ENCODE measurements at regions not wholly inside any gene's neighbourhood (a gene's known extent, or its start where the extent isn't known, plus 50 kb on each side); places are given as distances from the start of the nearest gene placed in this dataset.

GRCh38 chr18:77866351-77866750 is 616.7 kb downstream of the GALR1 start:
- Histone ChIP-seq H3K27me3 (ENCODE audit: control insufficient read depth in 3 of 3, insufficient read depth in 3 of 3, low read length in 3 of 3) (peaks cover 0 to 11% (median 0%) of the 10 kb centered on the region in 3 donors), H3K9me3 (ENCODE audit: control insufficient read depth in 3 of 3, low read length in 3 of 3) (no peaks in the 10 kb centered on the region), H3K9ac (ENCODE audit: low read depth in 1 of 3, low read length in 3 of 3) (no peak overlapping the region), H3K4me3 (ENCODE audit: low read length in 3 of 3) (no peak overlapping the region), H3K27ac (ENCODE audit: low read depth, low read length) (no peak overlapping the region), H3K36me3 (ENCODE audit: control insufficient read depth in 3 of 3, insufficient read depth in 3 of 3, low read length in 3 of 3) (no peaks in the 10 kb centered on the region), H3K4me1 (ENCODE audit: control insufficient read depth in 3 of 3, insufficient read depth in 3 of 3, low read length in 3 of 3) (peaks cover 0 to 3% (median 0%) of the 10 kb centered on the region in 3 donors)

DNA sequence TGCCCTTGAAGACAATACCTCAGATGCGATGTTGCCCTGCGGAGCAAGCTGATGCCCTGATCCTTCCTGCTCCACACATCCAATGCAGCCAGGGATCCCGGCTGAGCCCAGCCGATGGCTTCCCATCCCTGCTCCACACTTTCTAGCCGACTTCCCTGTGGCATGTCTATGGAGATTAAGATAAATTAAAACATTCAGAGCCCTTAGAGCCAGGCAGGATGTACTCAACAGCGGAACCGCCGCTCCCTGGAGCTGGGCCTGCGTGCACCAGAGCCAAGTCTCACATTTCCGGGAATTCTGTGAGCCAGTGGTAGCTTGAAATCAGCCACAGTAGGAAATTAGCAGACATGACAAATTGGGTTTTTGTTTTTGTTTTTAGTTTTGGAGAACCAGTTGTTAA is 620.6 kb downstream of the GALR1 start:
- H3K4me1 ChIP-seq (ENCODE audit: control insufficient read depth in 3 of 3, insufficient read depth in 3 of 3, low read length in 3 of 3), result peaks cover 0 to 3% (median 0%) of the 10 kb centered on the region in 3 donors
- no peaks in the 10 kb centered on the region for H3K9me3 ChIP-seq (ENCODE audit: control insufficient read depth in 3 of 3, low read length in 3 of 3)
- H3K4me3 ChIP-seq (ENCODE audit: low read length in 3 of 3), result peak overlapping the region in 1 of 3 donors; percentile 13
- peaks cover 0 to 14% (median 0%) of the 10 kb centered on the region in 3 donors for H3K27me3 ChIP-seq (ENCODE audit: control insufficient read depth in 3 of 3, insufficient read depth in 3 of 3, low read length in 3 of 3)
- H3K36me3 ChIP-seq (ENCODE audit: control insufficient read depth in 3 of 3, insufficient read depth in 3 of 3, low read length in 3 of 3), result no peaks in the 10 kb centered on the region
- no peak overlapping the region for H3K27ac ChIP-seq (ENCODE audit: low read depth, low read length)
- no peak overlapping the region for H3K9ac ChIP-seq (ENCODE audit: low read depth in 1 of 3, low read length in 3 of 3)

DNA sequence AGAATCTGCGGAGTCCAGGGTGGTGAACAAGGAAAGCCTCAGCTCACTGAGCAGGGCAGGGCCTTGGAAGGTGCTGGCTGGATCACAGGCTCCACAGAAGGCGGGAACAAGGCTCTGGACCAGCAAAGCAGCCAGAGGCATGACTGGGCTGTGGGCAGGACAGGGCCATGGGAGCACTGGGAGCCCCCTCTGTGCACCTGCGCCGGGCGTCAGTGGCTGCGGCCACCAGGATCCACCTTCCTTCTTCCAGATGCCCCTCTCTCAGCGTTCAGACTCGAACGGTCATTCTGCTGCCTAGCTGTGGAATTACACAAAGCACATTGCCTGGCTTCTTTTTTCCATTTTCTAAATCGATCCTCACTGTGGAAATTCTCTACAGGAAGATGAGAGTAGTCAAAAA is 621.2 kb downstream of the GALR1 start:
- Histone ChIP-seq H3K4me1 (ENCODE audit: control insufficient read depth in 3 of 3, insufficient read depth in 3 of 3, low read length in 3 of 3) (peaks cover 0 to 3% (median 0%) of the 10 kb centered on the region in 3 donors), H3K9me3 (ENCODE audit: control insufficient read depth in 3 of 3, low read length in 3 of 3) (no peaks in the 10 kb centered on the region), H3K27ac (ENCODE audit: low read depth, low read length) (peak overlapping the region; percentile 7), H3K9ac (ENCODE audit: low read depth in 1 of 3, low read length in 3 of 3) (no peak overlapping the region), H3K27me3 (ENCODE audit: control insufficient read depth in 3 of 3, insufficient read depth in 3 of 3, low read length in 3 of 3) (peaks cover 0 to 10% (median 0%) of the 10 kb centered on the region in 3 donors), H3K4me3 (ENCODE audit: low read length in 3 of 3) (no peak overlapping the region), H3K36me3 (ENCODE audit: control insufficient read depth in 3 of 3, insufficient read depth in 3 of 3, low read length in 3 of 3) (no peaks in the 10 kb centered on the region)

GRCh38 chr18:77872166-77872565 is 622.5 kb downstream of the GALR1 start:
- Histone ChIP-seq H3K9ac (ENCODE audit: low read depth in 1 of 3, low read length in 3 of 3) (no peak overlapping the region), H3K4me3 (ENCODE audit: low read length in 3 of 3) (no peak overlapping the region), H3K4me1 (ENCODE audit: control insufficient read depth in 3 of 3, insufficient read depth in 3 of 3, low read length in 3 of 3) (peaks cover 0 to 3% (median 0%) of the 10 kb centered on the region in 3 donors), H3K27me3 (ENCODE audit: control insufficient read depth in 3 of 3, insufficient read depth in 3 of 3, low read length in 3 of 3) (peaks cover 0 to 14% (median 0%) of the 10 kb centered on the region in 3 donors), H3K36me3 (ENCODE audit: control insufficient read depth in 3 of 3, insufficient read depth in 3 of 3, low read length in 3 of 3) (no peaks in the 10 kb centered on the region), H3K27ac (ENCODE audit: low read depth, low read length) (no peak overlapping the region), H3K9me3 (ENCODE audit: control insufficient read depth in 3 of 3, low read length in 3 of 3) (no peaks in the 10 kb centered on the region)

GRCh38 chr18:77876319-77876865 is 626.7 kb downstream of the GALR1 start:
- Histone ChIP-seq H3K9ac (ENCODE audit: low read depth in 1 of 3, low read length in 3 of 3) (no peak overlapping the region), H3K4me3 (ENCODE audit: low read length in 3 of 3) (no peak overlapping the region), H3K36me3 (ENCODE audit: control insufficient read depth in 3 of 3, insufficient read depth in 3 of 3, low read length in 3 of 3) (no peaks in the 10 kb centered on the region), H3K27me3 (ENCODE audit: control insufficient read depth in 3 of 3, insufficient read depth in 3 of 3, low read length in 3 of 3) (peaks cover 0 to 7% (median 0%) of the 10 kb centered on the region in 3 donors), H3K27ac (ENCODE audit: low read depth, low read length) (no peak overlapping the region), H3K9me3 (ENCODE audit: control insufficient read depth in 3 of 3, low read length in 3 of 3) (no peaks in the 10 kb centered on the region), H3K4me1 (ENCODE audit: control insufficient read depth in 3 of 3, insufficient read depth in 3 of 3, low read length in 3 of 3) (no peaks in the 10 kb centered on the region)

DNA sequence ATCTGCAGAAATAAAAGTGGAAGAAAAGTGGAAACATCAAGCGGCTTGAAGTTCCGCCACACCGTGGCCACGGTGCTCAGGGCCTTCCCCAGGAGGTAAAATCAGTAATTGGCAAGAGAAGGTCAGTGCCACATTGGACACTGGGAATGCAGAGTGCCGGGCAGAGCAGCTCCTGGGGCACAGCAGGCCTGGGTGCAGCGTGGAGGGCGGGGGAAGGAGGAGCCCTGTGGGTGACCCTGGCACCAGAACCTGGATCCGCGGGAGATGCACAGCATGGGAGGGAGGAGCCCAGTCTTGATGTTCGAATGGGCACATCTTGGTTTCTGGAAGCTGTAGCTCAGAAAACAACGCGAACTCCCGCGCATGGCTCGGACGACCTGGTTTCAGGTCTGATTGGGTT is 630.2 kb downstream of the GALR1 start:
- Histone ChIP-seq H3K27ac (ENCODE audit: low read depth, low read length) (no peak overlapping the region), H3K9ac (ENCODE audit: low read depth in 1 of 3, low read length in 3 of 3) (no peak overlapping the region), H3K4me3 (ENCODE audit: low read length in 3 of 3) (no peak overlapping the region), H3K27me3 (ENCODE audit: control insufficient read depth in 3 of 3, insufficient read depth in 3 of 3, low read length in 3 of 3) (peaks cover 0 to 4% (median 0%) of the 10 kb centered on the region in 3 donors), H3K9me3 (ENCODE audit: control insufficient read depth in 3 of 3, low read length in 3 of 3) (no peaks in the 10 kb centered on the region), H3K36me3 (ENCODE audit: control insufficient read depth in 3 of 3, insufficient read depth in 3 of 3, low read length in 3 of 3) (no peaks in the 10 kb centered on the region), H3K4me1 (ENCODE audit: control insufficient read depth in 3 of 3, insufficient read depth in 3 of 3, low read length in 3 of 3) (no peaks in the 10 kb centered on the region)

DNA sequence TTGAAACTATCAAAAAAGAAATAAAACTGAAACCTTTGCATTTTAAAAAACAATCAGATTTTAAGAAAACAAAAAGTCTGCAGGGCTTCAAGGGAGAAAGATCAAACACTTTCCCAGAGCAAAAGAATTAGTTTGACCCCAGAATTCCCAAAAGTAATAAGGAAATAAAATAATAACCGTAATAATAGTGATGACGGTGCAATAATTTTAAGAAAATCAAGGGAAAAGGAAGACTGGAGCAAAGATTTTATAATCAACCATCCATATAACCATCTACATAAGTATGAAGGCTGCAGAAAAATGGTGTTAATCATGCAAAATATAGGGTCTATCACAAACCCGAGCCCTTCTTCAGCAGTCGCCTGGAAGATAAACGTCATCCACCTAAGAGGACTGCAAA is 634.8 kb downstream of the GALR1 start:
- Histone ChIP-seq H3K9me3 (ENCODE audit: control insufficient read depth in 3 of 3, low read length in 3 of 3) (no peaks in the 10 kb centered on the region), H3K27me3 (ENCODE audit: control insufficient read depth in 3 of 3, insufficient read depth in 3 of 3, low read length in 3 of 3) (no peaks in the 10 kb centered on the region), H3K27ac (ENCODE audit: low read depth, low read length) (no peak overlapping the region), H3K36me3 (ENCODE audit: control insufficient read depth in 3 of 3, insufficient read depth in 3 of 3, low read length in 3 of 3) (no peaks in the 10 kb centered on the region), H3K4me3 (ENCODE audit: low read length in 3 of 3) (no peak overlapping the region), H3K9ac (ENCODE audit: low read depth in 1 of 3, low read length in 3 of 3) (no peak overlapping the region), H3K4me1 (ENCODE audit: control insufficient read depth in 3 of 3, insufficient read depth in 3 of 3, low read length in 3 of 3) (no peaks in the 10 kb centered on the region)

- Histone ChIP-seq H3K4me3 (ENCODE audit: low read length in 3 of 3) (no peak overlapping the region), H3K36me3 (ENCODE audit: control insufficient read depth in 3 of 3, insufficient read depth in 3 of 3, low read length in 3 of 3) (no peaks in the 10 kb centered on the region), H3K27ac (ENCODE audit: low read depth, low read length) (no peak overlapping the region), H3K9ac (ENCODE audit: low read depth in 1 of 3, low read length in 3 of 3) (no peak overlapping the region), H3K4me1 (ENCODE audit: control insufficient read depth in 3 of 3, insufficient read depth in 3 of 3, low read length in 3 of 3) (no peaks in the 10 kb centered on the region), H3K27me3 (ENCODE audit: control insufficient read depth in 3 of 3, insufficient read depth in 3 of 3, low read length in 3 of 3) (peaks cover 0 to 17% (median 4%) of the 10 kb centered on the region in 3 donors), H3K9me3 (ENCODE audit: control insufficient read depth in 3 of 3, low read length in 3 of 3) (no peaks in the 10 kb centered on the region)
These were observed 644.4 kb downstream of the GALR1 start for GRCh38 chr18:77894060-77894459.

DNA sequence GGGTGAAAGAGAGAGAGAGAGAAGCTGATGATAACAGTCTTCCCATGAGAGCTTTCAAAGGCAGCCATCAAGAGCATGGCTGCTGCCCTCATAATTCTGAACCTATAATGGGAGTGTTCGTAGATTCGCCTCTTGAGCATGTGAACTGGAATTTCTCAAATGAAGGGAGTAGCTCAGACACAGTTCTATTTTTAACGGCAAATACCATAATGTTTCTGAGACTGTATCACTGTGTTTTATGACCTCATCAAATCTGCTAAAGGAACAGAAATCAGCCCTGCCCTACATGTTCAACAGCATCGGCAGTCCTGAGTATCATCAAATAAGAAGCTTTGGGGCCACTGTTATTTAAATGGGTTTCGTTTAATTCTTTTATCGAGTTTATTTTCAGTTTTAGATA is 645.6 kb downstream of the GALR1 start:
- peaks cover 0 to 4% (median 3%) of the 10 kb centered on the region in 3 donors for H3K4me1 ChIP-seq (ENCODE audit: control insufficient read depth in 3 of 3, insufficient read depth in 3 of 3, low read length in 3 of 3)
- H3K9ac ChIP-seq (ENCODE audit: low read depth in 1 of 3, low read length in 3 of 3), result no peak overlapping the region
- no peak overlapping the region for H3K27ac ChIP-seq (ENCODE audit: low read depth, low read length)
- no peaks in the 10 kb centered on the region for H3K9me3 ChIP-seq (ENCODE audit: control insufficient read depth in 3 of 3, low read length in 3 of 3)
- no peak overlapping the region for H3K4me3 ChIP-seq (ENCODE audit: low read length in 3 of 3)
- peaks cover 4 to 21% (median 5%) of the 10 kb centered on the region in 3 donors for H3K27me3 ChIP-seq (ENCODE audit: control insufficient read depth in 3 of 3, insufficient read depth in 3 of 3, low read length in 3 of 3)
- no peaks in the 10 kb centered on the region for H3K36me3 ChIP-seq (ENCODE audit: control insufficient read depth in 3 of 3, insufficient read depth in 3 of 3, low read length in 3 of 3)

DNA sequence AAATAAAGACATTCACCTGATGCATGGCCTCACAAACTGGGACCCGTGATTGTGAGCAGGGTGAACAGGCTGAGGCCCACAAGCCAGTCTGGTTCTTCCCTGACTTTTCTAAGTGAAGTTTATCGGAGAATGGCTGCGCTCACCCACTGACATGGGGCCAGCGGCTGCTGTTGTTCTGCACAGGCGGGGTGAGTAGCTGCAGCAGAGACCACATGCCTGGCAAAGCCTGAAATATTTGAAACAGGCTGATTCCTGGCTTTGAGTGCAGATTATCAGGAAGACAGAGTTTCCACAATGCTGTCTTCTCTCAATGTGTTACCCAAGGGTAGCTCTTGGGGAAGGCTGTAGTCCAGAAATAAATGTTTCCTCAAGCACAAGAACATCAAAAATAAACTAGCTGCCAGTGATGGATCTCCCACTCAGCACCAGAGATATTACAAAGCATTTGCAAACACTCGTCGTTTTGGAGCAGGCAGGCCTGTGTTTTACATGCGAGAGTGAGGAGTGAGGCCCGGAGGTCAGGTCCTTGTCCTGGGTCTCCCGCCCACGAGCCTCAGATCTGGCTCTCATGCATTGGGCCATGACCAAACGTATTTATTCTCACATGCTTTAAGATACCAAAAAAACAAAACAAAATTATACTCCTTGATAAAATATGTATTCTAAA is 647.1 kb downstream of the GALR1 start:
- Histone ChIP-seq H3K27ac (ENCODE audit: low read depth, low read length) (no peak overlapping the region), H3K4me3 (ENCODE audit: low read length in 3 of 3) (no peak overlapping the region), H3K4me1 (ENCODE audit: control insufficient read depth in 3 of 3, insufficient read depth in 3 of 3, low read length in 3 of 3) (peaks cover 0 to 4% (median 3%) of the 10 kb centered on the region in 3 donors), H3K27me3 (ENCODE audit: control insufficient read depth in 3 of 3, insufficient read depth in 3 of 3, low read length in 3 of 3) (peaks cover 4 to 21% (median 5%) of the 10 kb centered on the region in 3 donors), H3K9me3 (ENCODE audit: control insufficient read depth in 3 of 3, low read length in 3 of 3) (no peaks in the 10 kb centered on the region), H3K36me3 (ENCODE audit: control insufficient read depth in 3 of 3, insufficient read depth in 3 of 3, low read length in 3 of 3) (no peaks in the 10 kb centered on the region), H3K9ac (ENCODE audit: low read depth in 1 of 3, low read length in 3 of 3) (no peak overlapping the region)
